ENCODE measurements at regions not wholly inside any gene's neighbourhood (a gene's known extent, or its start where the extent isn't known, plus 50 kb on each side); places are given as distances from the start of the nearest gene placed in this dataset.
A peak's percentile ranks its signal among the peaks of the same experiment; 100 is the strongest.

- ATAC-seq: no peak
- no peak for DNase-seq (ENCODE audit: missing footprints)
- intact Hi-C loops (cut with DNase I): no loop called here
These were observed 245.9 kb upstream of the HS3ST5 start for GRCh38 chr6:114588726-114589125.

DNA sequence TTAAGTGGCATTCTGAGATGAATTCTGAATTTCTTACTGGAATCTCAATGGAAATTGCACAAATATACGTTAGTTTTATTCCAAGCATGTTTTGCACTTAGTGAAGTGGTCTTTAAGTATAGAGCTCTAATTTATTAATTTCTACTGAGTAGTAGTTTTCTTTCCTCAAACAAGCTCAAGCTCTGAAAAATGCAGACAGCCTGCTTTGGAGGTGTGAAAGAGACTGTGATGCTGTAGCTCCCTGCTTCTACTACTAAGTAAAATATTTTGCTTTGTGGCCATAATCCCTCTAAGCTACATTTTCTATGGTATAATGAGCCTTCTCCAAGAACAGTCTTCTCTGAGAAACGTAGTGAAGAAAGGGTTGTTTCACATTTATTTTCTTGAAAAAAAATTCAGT lies 243.5 kb upstream of the HS3ST5 start:
- ATAC-seq: no peak

GRCh38 chr6:114581293-114581692 lies 238.5 kb upstream of the HS3ST5 start:
- DNase-seq (ENCODE audit: missing footprints): no peak
- intact Hi-C loops (cut with DNase I): no loop called here
- no peak for ATAC-seq

More for the DNA sequence above, 243.5 kb upstream of the HS3ST5 start:
- intact Hi-C loops (cut with DNase I): no loop called here
- no peak for DNase-seq (ENCODE audit: missing footprints)

GRCh38 chr6:114580882-114581281 lies 238.1 kb upstream of the HS3ST5 start:
- no peak for ATAC-seq
- no peak for DNase-seq (ENCODE audit: missing footprints)
- intact Hi-C loops (cut with DNase I): no loop called here

- DNase-seq (ENCODE audit: missing footprints) (no peak), ATAC-seq (no peak)
- intact Hi-C loops (cut with DNase I): no loop called here
These were observed 236.7 kb upstream of the HS3ST5 start for GRCh38 chr6:114579486-114579885.

GRCh38 chr6:114577109-114577508 lies 234.3 kb upstream of the HS3ST5 start:
- no peak for DNase-seq (ENCODE audit: missing footprints)
- intact Hi-C loops (cut with DNase I): no loop called here
- no peak for ATAC-seq

DNA sequence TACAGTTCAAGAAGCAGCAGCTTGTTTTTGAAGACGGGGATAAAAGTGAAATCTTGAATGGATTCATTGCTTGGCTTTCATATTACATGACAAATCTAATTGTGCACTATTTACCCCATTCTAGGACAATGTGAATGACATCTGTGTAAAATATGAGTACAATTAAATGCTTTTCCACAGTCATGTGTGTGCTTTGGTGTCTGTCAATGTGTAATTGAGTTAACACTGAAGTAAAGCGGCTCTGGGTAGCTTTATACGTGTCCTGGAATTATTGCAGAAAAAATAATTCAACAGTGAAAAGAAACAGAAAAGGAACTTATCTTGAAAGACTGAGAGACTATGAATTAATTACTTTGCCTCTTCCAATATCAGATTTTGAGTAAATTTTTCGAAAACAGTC lies 233.5 kb upstream of the HS3ST5 start:
- ATAC-seq (no peak), DNase-seq (ENCODE audit: missing footprints) (no peak)
- intact Hi-C loops (cut with DNase I): no loop called here

- DNase-seq (ENCODE audit: missing footprints) (no peak), ATAC-seq (no peak)
- intact Hi-C loops (cut with DNase I): no loop called here
These were observed 226.8 kb upstream of the HS3ST5 start for GRCh38 chr6:114569669-114570068.

- DNase-seq (ENCODE audit: missing footprints): no peak
- intact Hi-C loops (cut with DNase I): no loop called here
- no peak for ATAC-seq
These were observed 221.6 kb upstream of the HS3ST5 start for GRCh38 chr6:114564302-114564933.

DNA sequence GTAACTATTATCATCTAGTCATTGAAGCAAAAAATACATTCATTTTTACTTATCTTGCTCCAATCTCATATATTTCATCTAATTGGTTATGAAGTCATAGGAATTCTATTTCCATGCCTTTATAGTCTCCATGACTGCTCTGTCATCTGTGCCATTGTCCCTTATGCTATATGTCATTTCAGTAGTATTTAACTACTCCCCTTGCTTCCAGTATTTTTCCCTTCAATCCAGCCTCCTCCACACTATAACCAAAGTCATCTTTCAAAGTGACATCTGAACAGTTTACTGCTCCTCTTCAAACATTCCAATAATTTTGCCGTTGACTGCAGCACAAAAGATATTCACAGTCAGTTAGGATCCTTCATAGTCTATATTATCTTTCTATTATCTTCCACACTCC lies 216.6 kb upstream of the HS3ST5 start:
- ATAC-seq: no peak
- intact Hi-C loops (cut with DNase I): no loop called here
- no peak for DNase-seq (ENCODE audit: missing footprints)

DNA sequence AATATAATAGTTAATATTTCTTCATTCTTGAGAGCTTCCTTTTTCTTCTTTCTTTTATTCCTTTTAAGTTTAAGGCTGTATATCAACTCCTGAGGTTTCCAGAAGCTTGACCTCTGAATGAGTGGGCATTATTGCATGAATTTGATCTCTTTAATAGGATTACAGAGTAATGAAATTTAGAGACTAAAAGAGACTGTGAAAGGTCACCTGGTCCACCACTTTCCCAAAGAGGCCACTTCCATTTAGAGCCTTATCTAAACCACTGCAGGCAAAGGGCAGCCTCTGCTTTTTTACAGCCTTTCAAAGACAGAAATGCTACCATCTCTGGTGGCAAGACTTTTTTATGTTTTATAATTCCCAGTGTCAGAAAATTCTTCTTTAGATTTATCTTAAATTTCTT lies 215.3 kb upstream of the HS3ST5 start:
- ATAC-seq (no peak), DNase-seq (ENCODE audit: missing footprints) (no peak)
- intact Hi-C loops (cut with DNase I): no loop called here

DNA sequence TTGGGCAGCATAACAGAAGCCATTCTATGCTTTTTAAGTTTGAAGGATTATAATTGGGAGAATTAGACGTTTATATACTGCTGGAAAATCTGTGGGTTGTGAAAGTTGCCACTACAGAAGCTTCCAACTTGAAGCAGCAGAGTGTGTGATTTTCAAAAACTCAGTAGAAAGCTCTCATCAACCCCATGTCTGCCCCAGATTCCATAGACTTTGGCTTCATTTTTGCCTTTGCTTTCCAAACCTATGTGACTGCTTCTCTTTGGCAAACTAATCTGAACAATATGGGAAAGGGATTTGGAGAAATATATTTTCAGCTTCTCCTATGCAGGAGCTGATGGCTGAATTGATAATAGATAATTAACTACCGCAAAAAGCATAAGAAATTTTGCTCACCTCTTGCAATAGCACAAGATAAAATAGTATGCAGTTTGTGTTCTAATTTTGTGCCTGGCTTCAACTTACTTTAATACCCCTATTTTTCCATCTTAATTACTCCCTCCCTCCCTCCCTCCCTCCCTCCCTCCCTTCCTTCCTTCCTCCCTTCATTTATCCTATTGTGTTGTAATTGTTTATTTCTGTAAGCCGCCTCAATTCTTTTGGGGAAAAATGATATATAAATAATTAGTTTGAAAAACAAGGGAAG lies 214.1 kb upstream of the HS3ST5 start:
- intact Hi-C loops (cut with DNase I): no loop called here
- no peak for ATAC-seq
- DNase-seq (ENCODE audit: missing footprints): no peak

GRCh38 chr6:114550316-114550715 lies 207.5 kb upstream of the HS3ST5 start:
- ATAC-seq: no peak
- intact Hi-C loops (cut with DNase I): no loop called here
- no peak for DNase-seq (ENCODE audit: missing footprints)

DNA sequence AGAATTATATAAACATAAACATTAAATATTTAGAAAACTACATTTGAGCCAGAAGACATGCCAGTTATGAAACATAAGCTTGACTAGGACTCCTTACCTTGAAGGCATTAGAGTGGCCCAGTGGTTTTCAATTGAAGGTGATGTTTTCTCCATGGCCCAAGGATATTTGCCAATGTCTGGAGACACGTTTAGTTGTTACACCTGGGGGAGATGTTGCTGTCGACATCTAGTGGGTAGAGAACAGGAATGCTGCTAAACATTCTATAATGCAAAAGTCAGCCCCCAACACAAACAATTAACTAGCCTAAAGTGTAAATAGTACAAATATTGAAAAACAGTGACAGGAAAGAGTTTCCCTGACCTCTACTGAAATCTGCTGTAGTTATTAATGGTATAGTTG lies 200.9 kb upstream of the HS3ST5 start:
- intact Hi-C loops (cut with DNase I): no loop called here
- no peak for ATAC-seq
- DNase-seq (ENCODE audit: missing footprints): no peak

GRCh38 chr6:114541794-114542193 lies 199.0 kb upstream of the HS3ST5 start:
- ATAC-seq (no peak), DNase-seq (ENCODE audit: missing footprints) (peak; percentile 39)
- intact Hi-C loops (cut with DNase I): no loop called here

- DNase-seq (ENCODE audit: missing footprints) (no peak), ATAC-seq (no peak)
- intact Hi-C loops (cut with DNase I): no loop called here
These were observed 195.2 kb upstream of the HS3ST5 start for GRCh38 chr6:114537977-114538376.

- ATAC-seq (no peak), DNase-seq (ENCODE audit: missing footprints) (peak; percentile 23)
- intact Hi-C loops (cut with DNase I): no loop called here
These were observed 192.0 kb upstream of the HS3ST5 start for GRCh38 chr6:114534813-114535212.

GRCh38 chr6:114524081-114524480 lies 181.3 kb upstream of the HS3ST5 start:
- DNase-seq (ENCODE audit: missing footprints) (no peak), ATAC-seq (no peak)
- intact Hi-C loops (cut with DNase I): no loop called here

GRCh38 chr6:114523508-114523907 lies 180.7 kb upstream of the HS3ST5 start:
- intact Hi-C loops (cut with DNase I): no loop called here
- no peak for DNase-seq (ENCODE audit: missing footprints)
- no peak for ATAC-seq

DNA sequence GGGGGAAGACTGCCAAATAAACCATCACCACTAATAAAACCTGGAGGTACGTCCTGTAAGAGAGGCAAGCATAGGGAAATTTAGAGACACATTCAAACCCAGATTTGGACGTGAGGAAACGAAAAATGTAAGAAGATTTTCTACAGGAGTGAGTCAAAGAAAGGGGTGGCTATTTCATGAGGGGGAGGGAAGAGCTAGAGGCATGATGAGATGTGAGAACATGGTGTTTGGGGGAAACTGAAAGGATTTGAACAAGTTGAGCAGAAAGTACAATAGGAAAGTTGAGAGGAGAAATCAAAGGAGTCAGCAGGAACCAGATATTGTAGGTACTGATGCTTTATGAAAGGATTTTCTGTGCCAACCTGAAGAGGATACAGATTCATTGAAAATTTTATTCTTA lies 179.1 kb upstream of the HS3ST5 start:
- intact Hi-C loops (cut with DNase I): no loop called here
- DNase-seq (ENCODE audit: missing footprints): no peak
- no peak for ATAC-seq

DNA sequence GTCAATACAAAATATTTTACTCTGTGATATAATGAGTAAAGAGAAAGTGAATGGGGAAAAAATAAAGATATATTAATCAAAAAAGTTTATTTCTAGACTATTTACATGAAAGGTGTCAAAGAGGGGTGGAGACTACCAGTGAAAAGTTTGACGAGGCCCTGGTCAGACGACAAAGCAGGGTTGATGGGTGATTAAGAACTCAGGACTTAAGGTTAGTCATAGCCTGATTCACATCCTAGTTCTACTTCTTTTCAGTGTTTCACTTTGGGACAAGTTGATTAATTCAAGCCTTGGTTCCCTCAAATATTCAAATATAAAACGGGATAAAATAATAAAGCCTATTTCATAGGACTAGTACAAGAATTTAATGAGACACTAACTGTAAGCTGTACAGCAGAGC lies 178.2 kb upstream of the HS3ST5 start:
- ATAC-seq (no peak), DNase-seq (ENCODE audit: missing footprints) (no peak)
- intact Hi-C loops (cut with DNase I): no loop called here
